OCI-LY1 (cell line): ENCODE measurements at regions not wholly inside any gene's neighbourhood (a gene's known extent, or its start where the extent isn't known, plus 50 kb on each side); places are given as distances from the start of the nearest gene placed in this dataset.

Experiments
- H2AFZ ChIP-seq: fragments of 200-600 bp; sonication (generic), shearing (Covaris generic); 2 replicates; pipeline ENCODE4 v1.6.0; 2014; ENCODE audit warnings: antibody characterized with exemption, mild to moderate bottlenecking, low read length
- H3F3A ChIP-seq: fragments of 200-600 bp; sonication (generic), shearing (Covaris generic); 2 replicates; pipeline ENCODE4 v1.6.0; 2014; ENCODE audit warnings: mild to moderate bottlenecking, antibody characterized with exemption, low read length, moderate library complexity; ENCODE audit not compliant: insufficient read depth
- H3K27ac ChIP-seq: fragments of 200-600 bp; sonication (generic); 2 replicates; pipeline ENCODE4 v1.5.1; 2014; ENCODE audit warnings: low read length, mixed run types, mild to moderate bottlenecking, low read depth; ENCODE audit not compliant: poor library complexity, severe bottlenecking
- H3K27me3 ChIP-seq: fragments of 200-600 bp; sonication (generic); 2 replicates; pipeline ENCODE4 v1.6.0; 2014; ENCODE audit warnings: antibody characterized with exemption, mild to moderate bottlenecking, low read length, moderate library complexity; ENCODE audit not compliant: insufficient read depth
- H3K36me3 ChIP-seq: fragments of 200-600 bp; sonication (generic); 2 replicates; pipeline ENCODE4 v1.6.1; 2014; ENCODE audit warnings: mild to moderate bottlenecking, antibody characterized with exemption, low read length, moderate library complexity, mixed read lengths; ENCODE audit not compliant: insufficient read depth
- H3K4me1 ChIP-seq: fragments of 200-600 bp; sonication (generic); 2 replicates; pipeline ENCODE4 v1.5.1; 2014; ENCODE audit warnings: mild to moderate bottlenecking, low read length, moderate library complexity; ENCODE audit not compliant: insufficient read depth, severe bottlenecking
- H3K4me2 ChIP-seq: fragments of 200-600 bp; sonication (generic), shearing (Covaris generic); 2 replicates; pipeline ENCODE4 v1.6.1; 2014; ENCODE audit warnings: low read length
- H3K4me3 ChIP-seq: fragments of 200-600 bp; sonication (generic); 2 replicates; pipeline ENCODE4 v1.5.1; 2014; ENCODE audit warnings: low read length, low read depth, mild to moderate bottlenecking, mixed read lengths; ENCODE audit not compliant: poor library complexity, severe bottlenecking
- H3K79me2 ChIP-seq: fragments of 200-600 bp; shearing (Covaris generic); 2 replicates; pipeline ENCODE4 v1.6.1; 2016; ENCODE audit warnings: mixed run types, low read length, mixed read lengths; ENCODE audit not compliant: insufficient read depth
- H3K9ac ChIP-seq: fragments of 200-600 bp; sonication (generic), shearing (Covaris generic); 2 replicates; pipeline ENCODE4 v1.6.1; 2014; ENCODE audit warnings: mild to moderate bottlenecking, low read length, mixed read lengths
- H3K9me2 ChIP-seq: fragments of 200-600 bp; sonication (generic), shearing (Covaris generic); 2 replicates; pipeline ENCODE4 v1.6.1; 2014; ENCODE audit warnings: low read depth, mild to moderate bottlenecking, low read length, mixed read lengths
- H3K9me3 ChIP-seq: fragments of 200-600 bp; shearing (Covaris generic); 2 replicates; pipeline ENCODE4 v1.6.1; 2014; ENCODE audit warnings: low read length, mixed read lengths
- H4K20me1 ChIP-seq: fragments of 200-600 bp; sonication (generic), shearing (Covaris generic); 2 replicates; pipeline ENCODE4 v1.6.0; 2016; ENCODE audit warnings: mild to moderate bottlenecking, low read length; ENCODE audit not compliant: insufficient read depth
- CTCF ChIP-seq: fragments of 200-600 bp; sonication (generic), shearing (Covaris generic); IDR thresholded peaks from 2 replicates; pipeline ENCODE4 v1.5.1; 2017; ENCODE audit warnings: mild to moderate bottlenecking, antibody characterized with exemption, low read length, moderate library complexity, mixed read lengths
- EZH2 ChIP-seq: fragments of 200-600 bp; sonication (generic), shearing (Covaris generic); IDR thresholded peaks from 2 replicates; pipeline ENCODE4 v1.8.0; 2017; ENCODE audit warnings: borderline replicate concordance, mixed run types, mild to moderate bottlenecking, antibody characterized with exemption, low read length, moderate library complexity, mixed read lengths

- no peaks in the 10 kb centered on the region for H3F3A ChIP-seq
- H3K9me2 ChIP-seq: no peaks in the 10 kb centered on the region
- H3K9ac ChIP-seq: no peak overlapping the region
- H4K20me1 ChIP-seq: no peaks in the 10 kb centered on the region
- H3K4me3 ChIP-seq: no peak overlapping the region
- H3K79me2 ChIP-seq: no peaks in the 10 kb centered on the region
- no peaks in the 10 kb centered on the region for H3K27me3 ChIP-seq
- no peak for TF ChIP-seq EZH2
- TF ChIP-seq CTCF: no peak
- no peak overlapping the region for H2AFZ ChIP-seq
- H3K36me3 ChIP-seq: no peaks in the 10 kb centered on the region
- H3K4me2 ChIP-seq: no peak overlapping the region
- no peak overlapping the region for H3K27ac ChIP-seq
- H3K4me1 ChIP-seq: no peaks in the 10 kb centered on the region
- H3K9me3 ChIP-seq: no peaks in the 10 kb centered on the region
Measured at GRCh38 chr3:153084431-153084830, 77.6 kb upstream of the RAP2B start.

- Histone ChIP-seq H2AFZ (no peak overlapping the region), H3K9me3 (no peaks in the 10 kb centered on the region), H3K36me3 (no peaks in the 10 kb centered on the region), H3K4me1 (no peaks in the 10 kb centered on the region), H3K9me2 (no peaks in the 10 kb centered on the region), H3K79me2 (no peaks in the 10 kb centered on the region), H3K4me2 (no peak overlapping the region), H3F3A (no peaks in the 10 kb centered on the region), H3K4me3 (no peak overlapping the region), H4K20me1 (no peaks in the 10 kb centered on the region), H3K27ac (no peak overlapping the region), H3K27me3 (no peaks in the 10 kb centered on the region), H3K9ac (no peak overlapping the region)
- TF ChIP-seq CTCF (no peak), EZH2 (no peak)
Measured at GRCh38 chr3:153087595-153088566, 74.1 kb upstream of the RAP2B start.

- H3F3A ChIP-seq: no peaks in the 10 kb centered on the region
- no peak overlapping the region for H3K27ac ChIP-seq
- no peaks in the 10 kb centered on the region for H3K9me2 ChIP-seq
Measured at GRCh38 chr3:153089620-153090019, 72.4 kb upstream of the RAP2B start.

More at GRCh38 chr3:153089620-153090019, 72.4 kb upstream of the RAP2B start:
- Histone ChIP-seq H3K36me3 (no peaks in the 10 kb centered on the region), H3K4me1 (no peaks in the 10 kb centered on the region), H3K79me2 (no peaks in the 10 kb centered on the region), H3K9me3 (no peaks in the 10 kb centered on the region), H2AFZ (no peak overlapping the region), H3K27me3 (no peaks in the 10 kb centered on the region), H4K20me1 (no peaks in the 10 kb centered on the region), H3K4me3 (no peak overlapping the region), H3K4me2 (no peak overlapping the region), H3K9ac (no peak overlapping the region)
- no peak for TF ChIP-seq EZH2
- TF ChIP-seq CTCF: no peak
